Left ventricle myocardium superior (tissue), 1 donor: ENCODE measurements at regions not wholly inside any gene's neighbourhood (a gene's known extent, or its start where the extent isn't known, plus 50 kb on each side); places are given as distances from the start of the nearest gene placed in this dataset.

Experiments
- ATAC-seq: fragments of 200-7000 bp; cut with Tn5 transposase; one replicate; pipeline ENCODE4 v1.9.1; 2020; ENCODE audit warnings: mild to moderate bottlenecking, moderate library complexity
- DNase-seq: peaks from one replicate; pipeline ENCODE4 v3.0.0-alpha.2; 2020
- intact Hi-C: fragments of 100-400 bp; cut with micrococcal nuclease; formaldehyde crosslinking; loops from one replicate; pipeline ENCODE4 v1.11.0; 2022
- donor health status: DM: no; HTN: yes; CAD: no; lungs with severe emphysema.

GRCh38 chr12:15033029-15033428 is 60.2 kb downstream of the PDE6H start:
- DNase-seq (no peak), ATAC-seq (no peak)
- intact Hi-C loops: no loop called here

- intact Hi-C loops: no loop called here
- DNase-seq: peak; percentile 22
- ATAC-seq: no peak
Observed at GRCh38 chr12:15033641-15034040, 60.8 kb downstream of the PDE6H start.

DNA sequence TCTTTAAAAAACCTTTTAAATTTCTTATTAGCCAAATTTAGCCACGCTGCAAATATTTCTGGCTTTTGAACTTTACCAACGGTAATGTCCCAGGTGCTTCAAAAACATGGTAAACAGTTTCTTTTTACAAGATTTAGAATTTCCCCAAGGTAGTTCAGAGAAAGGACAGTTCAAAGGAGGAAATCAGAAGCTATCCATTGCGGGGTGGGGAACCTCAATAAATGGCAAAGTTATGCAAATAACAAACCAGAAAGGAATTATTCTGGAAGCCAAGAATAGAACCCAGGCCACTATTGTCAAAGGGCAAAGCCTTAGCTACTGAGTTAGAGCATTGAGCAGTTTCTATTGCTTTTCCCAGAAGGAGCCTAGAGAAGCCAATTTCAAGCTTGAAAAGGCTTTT is 62.3 kb downstream of the PDE6H start:
- intact Hi-C loops: no loop called here

DNA sequence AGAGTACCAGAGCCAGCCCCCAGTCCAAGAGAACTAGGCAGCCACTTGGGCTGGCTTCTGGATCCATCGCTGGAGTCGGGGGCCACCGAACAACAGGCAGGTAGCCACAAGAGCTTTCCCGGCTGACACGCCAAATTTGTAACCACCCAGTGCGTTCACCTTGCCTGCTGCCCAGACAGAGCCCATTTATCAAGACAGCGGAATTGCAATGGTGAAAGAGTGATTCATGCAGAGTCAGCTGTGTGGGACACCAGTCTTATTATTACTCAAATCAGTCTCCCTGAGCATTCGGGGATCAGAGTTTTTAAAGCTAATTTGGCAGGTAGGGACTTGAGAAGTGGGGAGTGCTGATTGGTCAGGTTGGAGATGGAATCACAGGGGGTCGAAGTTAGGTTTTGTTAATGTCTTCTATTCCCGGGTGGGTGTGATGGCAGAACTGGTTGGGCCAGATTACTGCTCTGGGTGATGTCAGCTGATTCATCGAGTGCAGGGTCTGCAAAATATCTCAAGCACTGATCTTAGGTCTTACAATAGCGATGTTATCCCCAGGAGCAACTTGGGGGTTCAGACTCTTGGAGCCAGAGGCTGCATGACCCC is 64.3 kb downstream of the PDE6H start:
- intact Hi-C loops: no loop called here
- ATAC-seq (no peak), DNase-seq (peak; percentile 11)

More for the DNA sequence above, 62.3 kb downstream of the PDE6H start:
- DNase-seq (no peak), ATAC-seq (no peak)

- ATAC-seq (peak; percentile 31), DNase-seq (peak; percentile 14)
- intact Hi-C loops: no loop called here
Observed at GRCh38 chr12:15038137-15038536, 65.3 kb downstream of the PDE6H start.

DNA sequence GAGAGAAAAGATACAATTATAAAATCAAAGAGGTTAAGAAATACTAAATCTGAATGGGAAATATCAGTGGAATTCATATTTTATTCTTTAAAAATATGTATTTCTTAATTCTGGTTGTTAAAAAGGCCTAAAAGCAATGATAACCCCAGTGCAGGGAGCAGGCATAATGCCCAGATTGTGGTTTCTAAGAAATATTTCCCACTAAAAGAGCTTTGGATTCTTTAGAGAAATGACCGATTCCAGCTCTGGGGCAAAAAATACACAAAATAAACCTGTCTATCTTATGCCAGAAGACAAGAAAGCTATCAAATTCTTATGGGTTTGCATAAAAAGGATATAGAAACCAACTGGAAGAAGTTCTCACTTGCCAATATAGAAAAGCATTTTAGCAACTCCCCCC is 71.6 kb downstream of the PDE6H start:
- DNase-seq: no peak
- intact Hi-C loops: no loop called here
- ATAC-seq: no peak

GRCh38 chr12:15045451-15045850 is 72.6 kb downstream of the PDE6H start:
- ATAC-seq: peak; percentile 55
- intact Hi-C loops: no loop called here
- DNase-seq: no peak

DNA sequence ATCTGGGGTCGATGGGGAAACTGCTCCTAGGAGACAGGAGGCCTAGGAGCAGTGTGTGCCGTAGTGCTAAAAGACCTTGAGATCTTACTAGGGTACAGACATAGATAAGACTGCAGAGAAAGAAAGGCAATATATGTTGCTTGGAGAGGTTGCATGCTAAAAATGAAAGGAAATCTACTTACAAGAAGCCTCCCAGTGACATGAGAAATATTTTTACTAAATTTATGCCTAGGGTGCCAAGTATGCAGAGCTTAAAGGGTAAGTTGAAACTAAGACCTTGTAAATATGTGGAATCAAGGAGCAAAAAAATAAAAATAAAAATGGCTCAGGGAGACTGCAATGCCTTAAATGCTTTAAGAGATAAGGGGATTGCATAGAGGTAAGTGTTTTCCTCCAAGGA is 74.8 kb downstream of the PDE6H start:
- DNase-seq (no peak), ATAC-seq (no peak)
- intact Hi-C loops: no loop called here

DNA sequence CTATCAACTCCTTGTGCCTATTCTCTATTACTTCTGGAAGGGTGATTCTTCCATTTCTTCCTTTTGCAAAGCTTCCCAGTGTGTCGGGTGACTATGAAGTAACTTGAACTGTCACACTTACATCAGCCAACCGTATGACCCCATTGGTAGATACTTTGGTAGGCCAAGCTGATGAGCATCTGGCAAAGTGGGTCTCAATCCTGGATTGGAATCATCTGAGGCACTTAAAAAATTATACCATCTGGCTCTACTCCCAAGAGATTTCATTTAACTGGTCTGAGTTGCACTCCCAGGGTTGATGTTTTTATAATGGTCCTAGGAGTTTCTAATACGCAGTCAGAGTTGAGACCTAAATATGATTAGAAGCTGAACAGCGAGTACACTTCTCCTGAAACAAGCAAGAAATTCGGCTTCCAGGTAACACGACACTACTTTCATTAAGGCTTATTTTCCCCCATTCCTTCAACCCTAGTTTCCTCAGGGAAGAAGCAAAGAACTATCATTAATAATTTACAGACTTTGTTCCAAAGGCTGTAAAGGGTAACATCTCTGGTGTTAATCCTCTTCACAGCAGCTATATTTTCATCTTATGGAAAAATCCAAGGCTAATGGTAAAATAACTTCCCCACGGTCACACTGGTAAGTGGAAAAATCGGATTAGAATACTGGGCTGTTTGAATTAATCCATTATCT is 76.8 kb downstream of the PDE6H start:
- intact Hi-C loops: no loop called here
- DNase-seq: no peak

GRCh38 chr12:15050659-15051058 is 77.8 kb downstream of the PDE6H start:
- DNase-seq (no peak), ATAC-seq (no peak)

More for the DNA sequence above, 76.8 kb downstream of the PDE6H start:
- no peak for ATAC-seq

GRCh38 chr12:15052691-15053090 is 79.8 kb downstream of the PDE6H start:
- no peak for ATAC-seq
- intact Hi-C loops: no loop called here
- no peak for DNase-seq

More at GRCh38 chr12:15050659-15051058, 77.8 kb downstream of the PDE6H start:
- intact Hi-C loops: no loop called here

GRCh38 chr12:15056218-15056617 is 83.4 kb downstream of the PDE6H start:
- ATAC-seq (no peak), DNase-seq (no peak)
- intact Hi-C loops: no loop called here
